ENCODE measurements at regions not wholly inside any gene's neighbourhood (a gene's known extent, or its start where the extent isn't known, plus 50 kb on each side); places are given as distances from the start of the nearest gene placed in this dataset.
"Not testable (repeated sequence)": the region's sequence is repeated elsewhere in the genome, so short reads cannot be mapped to it uniquely, and the experiment has no call there.

DNA sequence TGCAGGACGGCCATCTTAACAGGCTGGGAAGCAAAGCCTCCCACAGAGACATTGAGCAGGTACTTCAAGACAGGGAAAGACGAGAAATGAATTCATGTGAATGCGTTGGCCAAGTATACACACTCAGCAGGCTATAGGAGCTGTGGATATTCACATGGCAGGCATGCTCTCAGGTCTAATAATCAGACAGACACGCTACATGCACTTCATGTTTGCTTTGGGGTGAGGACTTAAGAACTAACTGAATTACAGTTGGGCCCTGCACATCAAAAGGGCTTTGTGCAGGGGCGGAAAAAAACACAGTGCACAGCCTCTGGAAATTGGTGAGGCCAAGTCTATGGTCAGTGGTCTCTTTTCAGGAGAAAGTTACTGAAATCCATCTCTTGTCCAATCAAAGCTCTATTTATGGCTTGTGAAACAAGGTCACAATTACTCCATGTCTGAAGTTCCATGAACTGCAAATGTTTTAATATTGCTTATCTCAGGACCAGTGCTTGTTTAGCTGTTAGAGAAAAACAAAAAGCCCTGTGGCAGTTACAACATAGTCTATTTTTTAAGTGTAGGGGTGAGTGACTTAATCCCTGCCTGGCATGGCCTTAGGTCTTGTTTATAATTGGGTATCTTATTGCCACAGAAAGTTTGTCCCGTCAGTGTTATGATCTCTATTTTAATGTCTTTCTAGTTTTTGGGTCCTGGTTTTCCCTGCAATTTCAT is 100.6 kb upstream of the GOLGA6L6 start:
- Histone ChIP-seq H3K36me3 (ENCODE audit: control insufficient read depth, insufficient read depth, low read length) (no peaks in the 10 kb centered on the region), H3K27me3 (ENCODE audit: control insufficient read depth in 2 of 2, insufficient read depth in 2 of 2, low read length in 2 of 2) (peaks cover 0 to 4% of the 10 kb centered on the region in 2 experiments; a peak in 1 of 5 replicates), H3K4me3 (no peak overlapping the region), H3K4me1 (replicated peaks in 1 of 2; ENCODE audit: control insufficient read depth in 2 of 2, insufficient read depth in 2 of 2, low read length in 2 of 2) (no peaks in the 10 kb centered on the region), H4K20me1 (replicated peaks; ENCODE audit: control insufficient read depth, insufficient read depth, low read length) (no peaks in the 10 kb centered on the region), H3K79me2 (ENCODE audit: control insufficient read depth, insufficient read depth, low read length) (no peaks in the 10 kb centered on the region), H2AFZ (ENCODE audit: low read depth, low read length) (no peak overlapping the region), H3K27ac (ENCODE audit: extremely low read depth, low read depth, low read length) (no peak overlapping the region), H3K4me2 (ENCODE audit: insufficient read depth, low read length) (no peak overlapping the region), H3K9me1 (ENCODE audit: control insufficient read depth, insufficient read depth, low read length) (no peaks in the 10 kb centered on the region), H3K9ac (ENCODE audit: insufficient read depth in 1 of 2, low read depth in 2 of 2, low read length in 2 of 2) (no peak overlapping the region), H3K9me3 (replicated peaks; ENCODE audit: control insufficient read depth, insufficient read depth, low read depth, low read length) (no peaks in the 10 kb centered on the region)
- BruUV-seq (replicated peaks): no TSS peak
- DNase-seq (ENCODE audit: extremely low read depth in 1 of 4, low spot score in 3 of 4) (no peak), FAIRE-seq (no peak), ATAC-seq (no peak)
- ChIA-PET CTCF (ENCODE audit: low intra/inter-chr PET ratio) (no interaction called here), POLR2A (interaction anchor here (1.3 kb wide), 1 partner anchor 29 kb away, joined by 3 read pairs; no protein-coding TSS in a partner anchor)
- 1% methylated on average over 5 of the region's 6 CpGs for WGBS (ENCODE audit: insufficient coverage, low coverage, missing lambda C conversion rate)
- TF ChIP-seq SIN3A (IDR thresholded peaks at IDR 0.05; ENCODE audit: borderline replicate concordance in 2 of 2, control insufficient read depth in 1 of 2, low read depth in 2 of 2, low read length in 2 of 2): no peak
- TF ChIP-seq NFXL1 (CRISPR knock-in tag; IDR thresholded peaks at IDR 0.05): no peak
- TF ChIP-seq TCF3 (CRISPR knock-in tag; IDR thresholded peaks at IDR 0.05): no peak
- no peak for TF ChIP-seq SREBF1 (IDR thresholded peaks at IDR 0.05; ENCODE audit: borderline replicate concordance, low read depth, low read length)
- in situ Hi-C loops (cut with MboI) (loop anchor here (5.0 to 10.0 kb wide), 2 partner anchors 423 to 1720 kb away; no protein-coding TSS in a partner anchor), intact Hi-C loops (cut with micrococcal nuclease) (no loop called here)

DNA sequence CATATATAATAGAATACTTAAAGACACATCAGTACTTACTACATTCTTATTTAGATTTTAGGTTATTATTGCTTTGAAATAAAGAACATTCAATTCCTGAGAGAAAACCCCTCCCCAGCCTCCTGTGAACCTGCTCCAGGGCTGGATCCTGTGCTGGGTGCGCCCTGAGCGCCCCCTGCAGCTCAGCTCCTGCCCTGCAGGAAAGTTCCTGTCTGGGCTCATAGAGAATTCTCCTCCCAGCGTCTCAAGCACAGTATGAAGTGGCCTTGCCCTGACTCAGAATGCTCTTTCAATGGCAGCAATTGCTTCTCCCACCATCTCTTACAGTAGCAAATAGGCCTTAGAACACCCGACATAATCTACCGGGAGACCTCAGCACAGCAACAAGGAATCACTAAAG is 98.8 kb upstream of the GOLGA6L6 start:
- H2AFZ ChIP-seq (ENCODE audit: low read depth, low read length); H3K4me3 ChIP-seq; H3K27ac ChIP-seq (ENCODE audit: extremely low read depth, low read depth, low read length); H3K79me2 ChIP-seq (ENCODE audit: control insufficient read depth, insufficient read depth, low read length); DNase-seq (ENCODE audit: extremely low read depth in 1 of 4, low spot score in 3 of 4); H3K9me1 ChIP-seq (ENCODE audit: control insufficient read depth, insufficient read depth, low read length); H3K27me3 ChIP-seq (ENCODE audit: control insufficient read depth in 2 of 2, insufficient read depth in 2 of 2, low read length in 2 of 2); H3K4me2 ChIP-seq (ENCODE audit: insufficient read depth, low read length); POLR2A ChIA-PET; H4K20me1 ChIP-seq (replicated peaks; ENCODE audit: control insufficient read depth, insufficient read depth, low read length); intact Hi-C loops (cut with micrococcal nuclease); H3K9ac ChIP-seq (ENCODE audit: insufficient read depth in 1 of 2, low read depth in 2 of 2, low read length in 2 of 2); H3K9me3 ChIP-seq (replicated peaks; ENCODE audit: control insufficient read depth, insufficient read depth, low read depth, low read length); CTCF ChIA-PET (ENCODE audit: low intra/inter-chr PET ratio); H3K36me3 ChIP-seq (ENCODE audit: control insufficient read depth, insufficient read depth, low read length); H3K4me1 ChIP-seq (replicated peaks in 1 of 2; ENCODE audit: control insufficient read depth in 2 of 2, insufficient read depth in 2 of 2, low read length in 2 of 2); BruUV-seq (replicated peaks): not testable (repeated sequence)
- in situ Hi-C loops (cut with MboI): loop anchor here (5.0 to 10.0 kb wide), 2 partner anchors 424 to 1722 kb away; no protein-coding TSS in a partner anchor
- ATAC-seq (peak; percentile 98), FAIRE-seq (peak; percentile 67)
- 0% methylated on average over 2 of the region's 5 CpGs for WGBS (ENCODE audit: insufficient coverage, low coverage, missing lambda C conversion rate)

DNA sequence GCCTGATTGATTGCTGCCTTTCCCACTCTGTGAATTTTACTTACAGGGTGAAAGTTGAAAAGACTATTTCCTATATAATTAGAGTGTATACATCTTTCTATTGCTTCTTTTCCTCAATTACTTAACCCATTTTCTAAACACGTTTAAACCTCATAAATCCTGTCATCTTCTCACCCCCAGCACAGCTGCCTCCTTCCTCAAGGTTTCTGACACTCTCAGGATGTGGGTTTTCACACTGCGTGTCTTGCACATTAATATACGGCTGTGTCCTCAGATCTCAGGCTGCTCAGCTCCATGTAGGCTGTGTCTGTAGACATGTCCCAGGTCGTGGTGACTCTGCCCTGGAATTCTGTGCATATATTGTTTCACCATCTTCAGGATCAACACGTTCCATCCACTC is 97.6 kb upstream of the GOLGA6L6 start:
- BruUV-seq (replicated peaks); DNase-seq (ENCODE audit: extremely low read depth in 1 of 4, low spot score in 3 of 4); H3K4me1 ChIP-seq (replicated peaks in 1 of 2; ENCODE audit: control insufficient read depth in 2 of 2, insufficient read depth in 2 of 2, low read length in 2 of 2); CTCF ChIA-PET (ENCODE audit: low intra/inter-chr PET ratio); H3K4me2 ChIP-seq (ENCODE audit: insufficient read depth, low read length); POLR2A ChIA-PET; H3K27me3 ChIP-seq (ENCODE audit: control insufficient read depth in 2 of 2, insufficient read depth in 2 of 2, low read length in 2 of 2); H3K36me3 ChIP-seq (ENCODE audit: control insufficient read depth, insufficient read depth, low read length); H3K9me3 ChIP-seq (replicated peaks; ENCODE audit: control insufficient read depth, insufficient read depth, low read depth, low read length); FAIRE-seq; ATAC-seq; H2AFZ ChIP-seq (ENCODE audit: low read depth, low read length); H4K20me1 ChIP-seq (replicated peaks; ENCODE audit: control insufficient read depth, insufficient read depth, low read length); H3K9me1 ChIP-seq (ENCODE audit: control insufficient read depth, insufficient read depth, low read length); H3K9ac ChIP-seq (ENCODE audit: insufficient read depth in 1 of 2, low read depth in 2 of 2, low read length in 2 of 2); H3K4me3 ChIP-seq; H3K27ac ChIP-seq (ENCODE audit: extremely low read depth, low read depth, low read length); intact Hi-C loops (cut with micrococcal nuclease); in situ Hi-C loops (cut with MboI); H3K79me2 ChIP-seq (ENCODE audit: control insufficient read depth, insufficient read depth, low read length): not testable (repeated sequence)
- 0% methylated on average over 1 of the region's 5 CpGs for WGBS (ENCODE audit: insufficient coverage, low coverage, missing lambda C conversion rate)
